Activated CD8-positive, alpha-beta memory T cell treated with anti-CD3 and anti-CD28 coated beads, Interleukin-2, amount 10 ng/mL, durations not matched to agents 7 days and 5 days (primary cell): ENCODE measurements at regions not wholly inside any gene's neighbourhood (a gene's known extent, or its start where the extent isn't known, plus 50 kb on each side); places are given as distances from the start of the nearest gene placed in this dataset.

ENCODE experiments used
- ATAC-seq: fragments of 150-1000 bp; cut with Tn5 transposase; one replicate; pipeline ENCODE4 v1.10.0; 2021; ENCODE audit warnings: moderate library complexity
- CTCF ChIA-PET: fragments of 350-600 bp; sonication (Branson Sonifier 250); formaldehyde crosslinking; loops from one replicate; lab custom pipeline; 2021; ENCODE audit warnings: antibody characterized with exemption; lab: Charles Lee
- DNase-seq: peaks from one replicate; pipeline ENCODE4 v3.0.0-alpha.2; 2020
- H3K27ac Mint-ChIP-seq: one replicate; pipeline ENCODE4 v1.8.0; 2021; ENCODE audit warnings: mild to moderate bottlenecking, mixed read lengths
- H3K27me3 Mint-ChIP-seq: one replicate; pipeline ENCODE4 v1.8.0; 2021; ENCODE audit warnings: mixed read lengths
- H3K36me3 Mint-ChIP-seq: one replicate; pipeline ENCODE4 v1.8.0; 2021; ENCODE audit warnings: mild to moderate bottlenecking, mixed read lengths
- H3K4me1 Mint-ChIP-seq: one replicate; pipeline ENCODE4 v1.8.0; 2021; ENCODE audit warnings: mixed read lengths
- H3K4me3 Mint-ChIP-seq: one replicate; pipeline ENCODE4 v1.8.0; 2021; ENCODE audit warnings: mild to moderate bottlenecking, moderate library complexity, mixed read lengths
- H3K9me3 Mint-ChIP-seq: one replicate; pipeline ENCODE4 v1.8.0; 2022; ENCODE audit warnings: low read depth, mixed read lengths

- H3K4me1 Mint-ChIP-seq: peaks cover 9% of the 10 kb centered on the region
- H3K36me3 Mint-ChIP-seq: peaks cover 2% of the 10 kb centered on the region
- ATAC-seq: no peak
- CTCF ChIA-PET: no interaction called here
- H3K9me3 Mint-ChIP-seq: no peaks in the 10 kb centered on the region
- no peak overlapping the region for H3K4me3 Mint-ChIP-seq
- no peaks in the 10 kb centered on the region for H3K27me3 Mint-ChIP-seq
- H3K27ac Mint-ChIP-seq: no peak overlapping the region
- DNase-seq: no peak
Observed at GRCh38 chr13:22039961-22040360, 369.1 kb downstream of the FGF9 start.

DNA sequence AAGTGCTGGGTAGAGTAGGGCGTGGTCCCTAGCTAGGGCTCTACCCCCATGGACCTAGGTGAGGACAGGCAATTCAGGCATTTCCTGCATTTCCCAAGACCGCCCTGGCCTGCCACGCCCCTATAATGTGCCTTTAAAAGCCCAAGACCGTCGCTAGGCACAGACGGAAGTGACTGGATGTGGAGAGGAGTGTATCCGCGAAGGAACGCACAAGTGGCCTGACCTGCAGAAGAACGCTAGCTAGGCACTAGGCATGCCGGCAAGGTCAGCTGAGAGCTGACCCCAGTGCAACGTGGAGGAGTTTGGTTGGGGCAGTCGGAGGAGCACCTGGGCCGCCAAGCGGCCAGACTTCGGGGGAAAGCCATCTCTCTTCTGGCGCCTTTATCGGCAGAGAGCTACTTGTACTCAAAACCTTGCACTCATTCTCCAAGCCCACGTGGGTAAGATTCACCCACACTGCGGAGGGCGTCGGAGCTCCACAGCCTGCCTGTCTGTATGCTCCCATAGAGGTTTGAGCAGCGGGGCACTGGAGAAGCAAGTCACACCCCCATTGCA lies 370.0 kb downstream of the FGF9 start:
- peak overlapping the region; percentile 68 for H3K4me3 Mint-ChIP-seq
- no peaks in the 10 kb centered on the region for H3K9me3 Mint-ChIP-seq
- H3K27me3 Mint-ChIP-seq: no peaks in the 10 kb centered on the region
- ATAC-seq (peak; percentile 86), DNase-seq (no peak)
- CTCF ChIA-PET: interaction anchor here (2.0 kb wide), 1 partner anchor 19 kb away, joined by 6 read pairs; no protein-coding TSS in a partner anchor
- H3K36me3 Mint-ChIP-seq: peaks cover 2% of the 10 kb centered on the region
- H3K4me1 Mint-ChIP-seq: peaks cover 9% of the 10 kb centered on the region
- no peak overlapping the region for H3K27ac Mint-ChIP-seq

DNA sequence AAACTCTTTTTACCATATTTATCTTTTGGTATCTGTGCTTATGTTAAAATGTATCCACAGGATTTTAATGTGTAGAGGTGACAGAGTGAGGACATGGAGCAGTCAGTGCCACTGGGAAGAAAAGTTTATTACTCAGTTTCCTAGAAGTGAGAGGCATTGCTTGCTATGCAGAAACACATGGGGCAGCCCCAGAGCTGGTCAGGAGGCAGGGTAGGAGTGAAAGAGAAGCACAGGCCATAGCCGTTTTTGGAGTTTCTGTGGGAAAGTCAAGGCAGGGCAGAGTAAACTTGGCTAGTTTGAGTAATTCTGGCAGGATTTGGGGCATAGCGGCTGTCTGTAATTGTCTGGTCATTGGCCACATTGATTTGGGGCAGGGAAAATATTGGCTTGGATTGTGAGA lies 370.9 kb downstream of the FGF9 start:
- peaks cover 9% of the 10 kb centered on the region for H3K4me1 Mint-ChIP-seq
- peaks cover 2% of the 10 kb centered on the region for H3K36me3 Mint-ChIP-seq
- ATAC-seq (no peak), DNase-seq (no peak)
- no peak overlapping the region for H3K27ac Mint-ChIP-seq
- no peaks in the 10 kb centered on the region for H3K9me3 Mint-ChIP-seq
- H3K27me3 Mint-ChIP-seq: no peaks in the 10 kb centered on the region
- H3K4me3 Mint-ChIP-seq: peak overlapping the region; percentile 68
- CTCF ChIA-PET: interaction anchor here (2.0 kb wide), 1 partner anchor 18 kb away, joined by 6 read pairs; no protein-coding TSS in a partner anchor

DNA sequence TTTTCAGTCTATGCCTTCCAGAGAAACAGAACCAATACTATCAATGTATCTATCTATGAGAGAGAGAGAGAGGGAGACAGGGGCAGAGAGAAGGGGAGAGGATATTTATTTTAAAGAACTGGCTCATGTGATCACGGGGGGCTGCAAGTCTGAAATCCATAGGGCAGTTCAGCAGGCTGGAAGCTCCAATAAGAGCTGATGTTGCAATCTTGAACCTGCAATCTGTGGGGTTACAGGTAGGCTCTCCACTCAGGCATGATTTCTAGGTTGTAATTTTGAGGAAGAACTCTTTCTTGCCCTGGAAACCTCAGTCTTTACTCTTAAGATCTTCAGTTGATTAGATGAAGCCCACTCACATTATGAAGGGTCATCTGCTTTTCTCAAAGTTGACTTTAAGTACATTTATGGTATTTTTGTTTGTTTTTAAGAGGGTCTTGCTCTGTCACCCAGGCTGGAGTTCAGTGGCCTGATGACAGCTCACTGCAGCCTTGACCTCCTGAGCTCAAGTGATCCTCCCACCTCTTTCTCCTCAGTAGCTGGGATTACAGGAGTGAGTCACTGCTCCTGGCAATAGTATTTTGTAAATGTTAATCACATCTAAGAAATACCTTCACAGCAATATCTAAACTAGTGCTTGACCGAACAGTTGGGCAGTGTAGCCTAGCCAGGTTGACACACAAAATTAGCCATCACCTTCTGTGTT lies 376.4 kb downstream of the FGF9 start:
- Mint-ChIP-seq H3K27me3 (no peaks in the 10 kb centered on the region), H3K9me3 (no peaks in the 10 kb centered on the region), H3K27ac (no peak overlapping the region), H3K4me1 (peaks cover 28% of the 10 kb centered on the region), H3K4me3 (no peak overlapping the region), H3K36me3 (no peaks in the 10 kb centered on the region)
- no peak for ATAC-seq
- CTCF ChIA-PET: no interaction called here
- no peak for DNase-seq

- no peaks in the 10 kb centered on the region for H3K9me3 Mint-ChIP-seq
- DNase-seq (no peak), ATAC-seq (no peak)
- CTCF ChIA-PET: interaction anchor here (0.8 kb wide), 1 partner anchor 16 kb away, joined by 3 read pairs; no protein-coding TSS in a partner anchor
- no peaks in the 10 kb centered on the region for H3K27me3 Mint-ChIP-seq
- no peaks in the 10 kb centered on the region for H3K36me3 Mint-ChIP-seq
- H3K27ac Mint-ChIP-seq: no peak overlapping the region
- peaks cover 28% of the 10 kb centered on the region for H3K4me1 Mint-ChIP-seq
- no peak overlapping the region for H3K4me3 Mint-ChIP-seq
Observed at GRCh38 chr13:22047785-22048104, 376.9 kb downstream of the FGF9 start.

GRCh38 chr13:22049384-22049783 lies 378.5 kb downstream of the FGF9 start:
- Mint-ChIP-seq H3K27me3 (no peaks in the 10 kb centered on the region), H3K9me3 (no peaks in the 10 kb centered on the region), H3K4me3 (no peak overlapping the region), H3K27ac (no peak overlapping the region), H3K36me3 (no peaks in the 10 kb centered on the region), H3K4me1 (peaks cover 22% of the 10 kb centered on the region)
- ATAC-seq (no peak), DNase-seq (no peak)
- CTCF ChIA-PET: interaction anchor here (1.1 kb wide), 1 partner anchor 12 kb away, joined by 3 read pairs; no protein-coding TSS in a partner anchor

DNA sequence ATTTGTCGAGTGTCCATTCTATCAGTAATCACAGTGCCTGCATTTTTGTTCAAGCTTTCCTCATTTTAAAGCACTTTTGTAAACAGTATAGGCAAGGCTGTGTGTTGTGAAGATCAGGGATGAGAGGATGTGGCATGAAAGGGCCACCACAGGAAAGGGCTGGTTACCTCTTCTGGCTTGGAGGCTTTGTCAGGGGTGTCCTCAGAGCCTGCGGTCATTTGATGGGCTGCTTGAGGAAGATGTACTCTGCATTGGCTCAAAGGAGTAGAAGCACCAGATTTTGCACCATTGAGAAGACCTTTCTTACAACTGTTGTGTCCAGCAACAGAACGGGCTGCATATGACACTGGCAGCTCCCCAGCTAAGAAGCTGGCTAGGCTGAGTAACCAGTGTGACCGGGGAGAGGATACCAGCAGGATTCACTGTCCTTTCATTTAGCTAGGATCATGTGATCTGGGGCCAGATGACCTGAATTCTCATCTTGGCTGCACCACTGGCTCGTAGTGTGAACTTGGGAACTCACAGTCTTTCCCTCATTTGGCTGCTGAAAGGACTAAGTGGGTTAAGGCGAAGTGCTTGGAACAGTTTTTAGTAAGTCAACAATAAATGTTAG lies 380.2 kb downstream of the FGF9 start:
- CTCF ChIA-PET: no interaction called here
- peak; percentile 71 for DNase-seq
- peak; percentile 63 for ATAC-seq
- H3K4me3 Mint-ChIP-seq: peak overlapping the region; percentile 4
- peak overlapping the region; percentile 29 for H3K27ac Mint-ChIP-seq
- H3K36me3 Mint-ChIP-seq: no peaks in the 10 kb centered on the region
- no peaks in the 10 kb centered on the region for H3K9me3 Mint-ChIP-seq
- peaks cover 22% of the 10 kb centered on the region for H3K4me1 Mint-ChIP-seq
- no peaks in the 10 kb centered on the region for H3K27me3 Mint-ChIP-seq

- DNase-seq (no peak), ATAC-seq (no peak)
- H3K9me3 Mint-ChIP-seq: no peaks in the 10 kb centered on the region
- CTCF ChIA-PET: no interaction called here
- H3K36me3 Mint-ChIP-seq: no peaks in the 10 kb centered on the region
- H3K4me1 Mint-ChIP-seq: peaks cover 22% of the 10 kb centered on the region
- no peak overlapping the region for H3K27ac Mint-ChIP-seq
- H3K27me3 Mint-ChIP-seq: no peaks in the 10 kb centered on the region
- H3K4me3 Mint-ChIP-seq: no peak overlapping the region
Observed at GRCh38 chr13:22053053-22053452, 382.2 kb downstream of the FGF9 start.

DNA sequence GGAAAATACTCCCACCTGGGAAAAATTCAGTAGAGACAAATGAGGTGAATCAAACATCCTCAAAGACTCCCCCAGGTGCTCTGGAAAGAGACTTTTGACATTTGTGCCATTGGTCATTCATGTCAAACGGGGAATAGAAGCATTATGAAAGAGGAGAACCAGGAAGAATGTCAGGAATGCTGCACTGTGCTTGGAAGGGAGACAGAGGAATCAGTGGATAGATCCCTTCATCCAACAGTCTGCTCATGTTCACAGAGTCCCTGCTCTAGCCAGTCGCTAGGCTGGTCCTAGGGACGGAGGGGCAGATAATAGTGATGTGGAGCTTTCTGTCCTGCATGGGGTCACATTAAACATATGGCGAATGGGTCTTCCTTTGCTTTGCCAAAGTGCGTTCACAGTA lies 384.4 kb downstream of the FGF9 start:
- CTCF ChIA-PET: interaction anchor here (0.7 kb wide), 1 partner anchor 21 kb away, joined by 4 read pairs; no protein-coding TSS in a partner anchor
- Mint-ChIP-seq H3K4me1 (peaks cover 19% of the 10 kb centered on the region), H3K9me3 (no peaks in the 10 kb centered on the region), H3K27ac (no peak overlapping the region), H3K27me3 (no peaks in the 10 kb centered on the region), H3K4me3 (no peak overlapping the region), H3K36me3 (no peaks in the 10 kb centered on the region)
- ATAC-seq: no peak
- no peak for DNase-seq

DNA sequence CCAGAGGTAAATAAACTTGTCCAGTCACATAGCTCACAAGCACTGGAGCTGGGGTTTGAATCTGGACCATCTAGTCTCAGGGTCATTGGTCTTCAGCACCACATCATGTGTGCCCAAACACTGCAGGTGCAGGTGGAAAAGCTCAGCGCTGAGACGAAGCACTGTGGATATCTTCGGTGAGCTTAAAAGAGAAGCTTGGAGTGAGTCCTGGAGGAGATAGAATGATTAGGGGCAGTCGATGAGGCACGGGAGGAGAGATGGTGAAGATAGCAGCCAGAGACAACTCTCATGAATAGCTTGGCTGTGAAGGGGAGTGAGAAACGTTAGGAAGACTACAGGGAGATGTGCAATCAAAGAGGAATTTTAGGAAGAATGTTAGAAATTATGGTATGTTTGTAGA lies 389.3 kb downstream of the FGF9 start:
- DNase-seq (no peak), ATAC-seq (no peak)
- Mint-ChIP-seq H3K4me1 (peaks cover 44% of the 10 kb centered on the region), H3K27ac (peak overlapping the region; percentile 44), H3K9me3 (no peaks in the 10 kb centered on the region), H3K4me3 (no peak overlapping the region), H3K36me3 (no peaks in the 10 kb centered on the region), H3K27me3 (no peaks in the 10 kb centered on the region)
- CTCF ChIA-PET: interaction anchor here (1.9 kb wide), 1 partner anchor 19 kb away, joined by 6 read pairs; no protein-coding TSS in a partner anchor

DNA sequence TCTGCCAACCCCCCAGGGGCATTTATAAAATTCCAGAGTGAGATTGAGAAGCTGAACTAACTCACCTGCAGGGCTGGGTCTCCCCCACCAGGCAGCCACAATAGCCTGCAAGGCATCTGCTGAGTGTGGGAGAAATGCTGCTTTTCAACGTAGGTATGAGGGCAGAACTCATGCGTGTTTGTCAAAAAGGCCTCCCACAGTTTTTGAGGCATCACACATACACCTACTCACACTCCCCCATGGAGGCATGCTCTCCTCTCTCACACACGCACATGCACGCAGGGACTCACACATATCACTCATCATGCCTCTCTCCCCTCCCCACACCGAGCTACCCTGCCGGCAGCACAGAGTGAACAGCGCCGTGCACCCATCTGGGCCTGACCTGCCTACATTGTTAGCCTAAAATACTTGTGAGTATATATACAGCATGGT lies 390.5 kb downstream of the FGF9 start:
- Mint-ChIP-seq H3K9me3 (no peaks in the 10 kb centered on the region), H3K36me3 (no peaks in the 10 kb centered on the region), H3K4me1 (peaks cover 49% of the 10 kb centered on the region), H3K27ac (peak overlapping the region; percentile 90), H3K27me3 (no peaks in the 10 kb centered on the region), H3K4me3 (peak overlapping the region; percentile 62)
- DNase-seq (peak; percentile 67), ATAC-seq (peak; percentile 69)
- CTCF ChIA-PET: interaction anchor here (0.8 to 1.5 kb wide), 2 partner anchors 12 to 14 kb away, joined by 3 read pairs; no protein-coding TSS in a partner anchor

GRCh38 chr13:22061806-22062391 lies 391.0 kb downstream of the FGF9 start:
- Mint-ChIP-seq H3K9me3 (no peaks in the 10 kb centered on the region), H3K36me3 (peaks cover under 1% of the 10 kb centered on the region), H3K27ac (peak overlapping the region; percentile 90), H3K4me1 (peaks cover 50% of the 10 kb centered on the region), H3K27me3 (no peaks in the 10 kb centered on the region), H3K4me3 (peak overlapping the region; percentile 62)
- ATAC-seq: peak; percentile 61
- DNase-seq: peak; percentile 49
- CTCF ChIA-PET: interaction anchor here (0.8 to 1.5 kb wide), 2 partner anchors 12 to 13 kb away, joined by 3 read pairs; no protein-coding TSS in a partner anchor

DNA sequence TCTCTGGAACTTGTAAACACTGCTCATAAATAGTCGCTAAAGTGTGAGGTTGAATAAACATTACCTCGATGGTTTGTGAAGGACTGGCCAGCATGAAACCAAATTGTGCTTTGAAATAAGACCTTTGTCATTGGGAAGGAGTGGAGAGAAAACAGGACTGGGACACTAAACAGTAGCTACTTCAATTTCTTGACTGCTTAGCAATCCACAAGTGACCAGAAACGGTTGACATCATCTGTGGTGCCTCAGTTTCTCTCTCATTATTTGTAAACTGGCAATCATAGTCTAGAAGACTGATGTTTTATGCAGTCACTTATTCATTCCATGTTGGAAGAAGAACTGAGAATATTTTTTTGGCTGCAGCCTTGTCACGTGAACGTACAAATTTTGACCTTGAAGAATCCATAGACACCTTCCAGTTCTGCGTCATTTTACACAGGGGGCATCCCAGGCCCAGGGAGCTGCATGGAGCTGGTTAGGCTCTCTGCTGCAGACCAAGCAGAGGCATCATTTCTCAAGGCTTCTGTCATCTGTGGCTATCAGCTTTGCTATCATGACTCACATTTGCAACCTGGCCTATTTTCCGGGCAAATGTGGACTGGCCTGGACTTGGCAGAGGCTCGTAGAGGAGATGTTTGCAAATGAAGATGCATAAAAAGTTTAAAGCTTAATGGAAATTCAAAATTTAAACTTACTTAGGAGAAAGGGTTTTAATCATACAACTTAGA lies 391.8 kb downstream of the FGF9 start:
- no peak for DNase-seq
- Mint-ChIP-seq H3K36me3 (peaks cover 3% of the 10 kb centered on the region), H3K9me3 (peaks cover 2% of the 10 kb centered on the region), H3K4me1 (peaks cover 52% of the 10 kb centered on the region), H3K4me3 (peak overlapping the region; percentile 62), H3K27ac (peak overlapping the region; percentile 90), H3K27me3 (no peaks in the 10 kb centered on the region)
- peak; percentile 13 for ATAC-seq
- CTCF ChIA-PET: interaction anchor here (0.6 to 0.7 kb wide), 2 partner anchors 9 to 583 kb away, joined by 3 read pairs; no protein-coding TSS in a partner anchor
